Vagina (tissue), 2 donors: ENCODE measurements at regions not wholly inside any gene's neighbourhood (a gene's known extent, or its start where the extent isn't known, plus 50 kb on each side); places are given as distances from the start of the nearest gene placed in this dataset.

ENCODE experiments used
- POLR2A ChIP-seq, 2 donors: fragments of 450-650 bp; IDR thresholded peaks; one replicate each; pipeline ENCODE4 v1.6.1; 2017; ENCODE audit warnings: antibody characterized with exemption in 2 of 2, mild to moderate bottlenecking in 2 of 2, moderate library complexity in 2 of 2
- TF ChIP-seq, protein P1 (sequence below), 3 experiments: fragments of 450-650 bp in 2 of 3; fragments of 200-600 bp in 1 of 3; sonication (generic) in 1 of 3; IDR thresholded peaks; one replicate each; pipeline ENCODE4 v1.5.1; 2017 to 2019; ENCODE audit warnings: antibody characterized with exemption in 3 of 3, mild to moderate bottlenecking in 2 of 3, moderate library complexity in 2 of 3

DNA sequence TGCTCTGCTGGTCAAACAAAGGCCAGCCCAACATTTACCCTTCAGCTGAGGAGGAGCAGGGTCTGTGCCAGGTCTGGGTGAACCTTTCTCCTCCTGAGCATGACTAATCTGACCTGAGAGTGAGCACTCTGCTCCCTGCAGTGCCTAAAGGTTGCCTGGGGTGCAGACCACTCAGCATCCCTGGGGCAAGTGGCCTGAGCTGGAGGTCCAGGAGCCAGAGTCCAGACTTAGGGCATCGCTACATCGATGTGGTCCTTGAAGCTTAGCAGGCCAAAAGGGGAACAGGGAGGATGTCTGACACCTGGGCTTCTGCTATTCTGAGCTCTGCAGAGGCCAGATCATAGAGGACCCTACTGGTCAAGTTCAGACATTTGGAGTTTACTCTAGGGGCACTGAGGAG, 119.1 kb downstream of the FAM43A start:
- TF ChIP-seq, protein P1, sequence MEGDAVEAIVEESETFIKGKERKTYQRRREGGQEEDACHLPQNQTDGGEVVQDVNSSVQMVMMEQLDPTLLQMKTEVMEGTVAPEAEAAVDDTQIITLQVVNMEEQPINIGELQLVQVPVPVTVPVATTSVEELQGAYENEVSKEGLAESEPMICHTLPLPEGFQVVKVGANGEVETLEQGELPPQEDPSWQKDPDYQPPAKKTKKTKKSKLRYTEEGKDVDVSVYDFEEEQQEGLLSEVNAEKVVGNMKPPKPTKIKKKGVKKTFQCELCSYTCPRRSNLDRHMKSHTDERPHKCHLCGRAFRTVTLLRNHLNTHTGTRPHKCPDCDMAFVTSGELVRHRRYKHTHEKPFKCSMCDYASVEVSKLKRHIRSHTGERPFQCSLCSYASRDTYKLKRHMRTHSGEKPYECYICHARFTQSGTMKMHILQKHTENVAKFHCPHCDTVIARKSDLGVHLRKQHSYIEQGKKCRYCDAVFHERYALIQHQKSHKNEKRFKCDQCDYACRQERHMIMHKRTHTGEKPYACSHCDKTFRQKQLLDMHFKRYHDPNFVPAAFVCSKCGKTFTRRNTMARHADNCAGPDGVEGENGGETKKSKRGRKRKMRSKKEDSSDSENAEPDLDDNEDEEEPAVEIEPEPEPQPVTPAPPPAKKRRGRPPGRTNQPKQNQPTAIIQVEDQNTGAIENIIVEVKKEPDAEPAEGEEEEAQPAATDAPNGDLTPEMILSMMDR (IDR thresholded peaks at IDR 0.05) = no peak
- no peak for TF ChIP-seq POLR2A (IDR thresholded peaks at IDR 0.05)
